B cell (primary cell): ENCODE measurements at regions not wholly inside any gene's neighbourhood (a gene's known extent, or its start where the extent isn't known, plus 50 kb on each side); places are given as distances from the start of the nearest gene placed in this dataset.

Experiments used
- ATAC-seq: fragments of 200-7000 bp; cut with Tn5 transposase; one replicate; pipeline ENCODE4 v1.10.0; 2021; ENCODE audit warnings: low read depth, mild to moderate bottlenecking, moderate number of reproducible peaks, moderate library complexity
- CTCF ChIA-PET: fragments of 350-600 bp; sonication (Branson Sonifier 250); formaldehyde crosslinking; loops from one replicate; lab custom pipeline; 2021; ENCODE audit warnings: antibody characterized with exemption, inconsistent platforms; lab: Charles Lee
- POLR2A ChIA-PET: fragments of 350-600 bp; sonication (Branson Sonifier 250); formaldehyde crosslinking; loops from one replicate; lab custom pipeline; 2021; ENCODE audit warnings: antibody characterized with exemption; lab: Charles Lee
- DNase-seq: peaks from one replicate; pipeline ENCODE4 v3.0.0; 2013
- H2AFZ ChIP-seq: 2 replicates; pipeline ENCODE4 v1.6.1; 2012; ENCODE audit warnings: mild to moderate bottlenecking, low read depth, low read length; ENCODE audit not compliant: insufficient read depth, poor library complexity, severe bottlenecking
- H3K27ac ChIP-seq, 2 donors: 1 replicate in 1 of 2; 2 replicates in 1 of 2; pipeline ENCODE4 v1.5.1; 2012 to 2013; ENCODE audit warnings: low read length in 2 of 2, mild to moderate bottlenecking in 2 of 2, moderate library complexity in 1 of 2
- H3K27me3 ChIP-seq, 4 experiments: fragments of 200-600 bp in 1 of 4; sonication (generic) in 1 of 4; replicated peaks in 1 of 4; 1 replicate in 2 of 4; 2 replicates in 2 of 4; pipeline versions ENCODE4 v1.6.1 to v1.7.0; 2013 to 2016; ENCODE audit warnings: low read length in 3 of 4, mild to moderate bottlenecking in 2 of 4, mixed read lengths in 1 of 4, moderate library complexity in 1 of 4; ENCODE audit not compliant: insufficient read depth in 4 of 4, control insufficient read depth in 3 of 4; ENCODE audit errors: control extremely low read depth in 1 of 4
- H3K36me3 ChIP-seq, 2 experiments: replicated peaks in 1 of 2; 1 replicate in 1 of 2; 2 replicates in 1 of 2; pipeline versions ENCODE4 v1.6.1 to v1.7.1; 2013; ENCODE audit warnings: low read length in 1 of 2; ENCODE audit not compliant: insufficient read depth in 2 of 2, control insufficient read depth in 1 of 2; ENCODE audit errors: control extremely low read depth in 1 of 2, extremely low read depth in 1 of 2
- H3K4me1 ChIP-seq, 2 donors: fragments of 200-600 bp in 1 of 2; sonication (generic) in 1 of 2; 1 replicate in 1 of 2; 2 replicates in 1 of 2; pipeline versions ENCODE4 v1.5.1 to v1.6.1; 2013 to 2017; ENCODE audit warnings: low read length in 2 of 2; ENCODE audit not compliant: control insufficient read depth in 2 of 2, insufficient read depth in 2 of 2
- H3K4me2 ChIP-seq: replicated peaks from 2 replicates; pipeline ENCODE3; 2012; ENCODE audit warnings: mild to moderate bottlenecking, low read depth, low read length; ENCODE audit not compliant: poor library complexity, severe bottlenecking
- H3K4me3 ChIP-seq, 5 experiments: fragments of 200-600 bp in 1 of 5; sonication (generic) in 1 of 5; 1 replicate in 3 of 5; 2 replicates in 2 of 5; pipeline versions ENCODE4 v1.5.1 to v1.7.0; 2011 to 2016; ENCODE audit warnings: low read length in 4 of 5, mild to moderate bottlenecking in 4 of 5, low read depth in 2 of 5, control low read depth in 1 of 5, moderate library complexity in 1 of 5; ENCODE audit not compliant: insufficient read depth in 1 of 5; ENCODE audit errors: control extremely low read depth in 1 of 5, extremely low read depth in 1 of 5
- H3K79me2 ChIP-seq: fragments of 200-600 bp; sonication (generic); one replicate; pipeline ENCODE4 v1.6.0; 2016; ENCODE audit warnings: low read length; ENCODE audit not compliant: control insufficient read depth, insufficient read depth
- H3K9ac ChIP-seq: fragments of 200-600 bp; sonication (generic); 2 replicates; pipeline ENCODE4 v1.6.1; 2017; ENCODE audit warnings: mild to moderate bottlenecking, low read length, moderate library complexity
- H3K9me3 ChIP-seq, 3 donors: one replicate each; pipeline versions ENCODE4 v1.6.1 to v1.7.1; 2013; ENCODE audit warnings: low read length in 2 of 3; ENCODE audit not compliant: control insufficient read depth in 2 of 3, insufficient read depth in 1 of 3; ENCODE audit errors: control extremely low read depth in 1 of 3
- H4K20me1 ChIP-seq: 2 replicates; pipeline ENCODE4 v1.6.0; 2012; ENCODE audit warnings: mild to moderate bottlenecking, low read length; ENCODE audit not compliant: insufficient read depth, control insufficient read depth, poor library complexity, severe bottlenecking
- H3K27ac Mint-ChIP-seq: one replicate; pipeline ENCODE4 v1.8.0; 2021; ENCODE audit warnings: mixed read lengths
- H3K27me3 Mint-ChIP-seq: one replicate; pipeline ENCODE4 v1.8.0; 2021; ENCODE audit warnings: mixed read lengths
- H3K4me1 Mint-ChIP-seq: one replicate; pipeline ENCODE4 v1.8.0; 2021; ENCODE audit warnings: mixed read lengths
- H3K4me3 Mint-ChIP-seq: one replicate; pipeline ENCODE4 v1.8.0; 2021; ENCODE audit warnings: mixed read lengths
- H3K9me3 Mint-ChIP-seq: one replicate; pipeline ENCODE4 v1.8.0; 2022; ENCODE audit warnings: mixed read lengths; ENCODE audit not compliant: insufficient read depth
- EZH2 ChIP-seq: IDR thresholded peaks from 2 replicates; pipeline ENCODE4 v1.6.1; 2012; ENCODE audit warnings: borderline replicate concordance, low read depth, mild to moderate bottlenecking, moderate library complexity, low read length; ENCODE audit not compliant: insufficient read depth, poor library complexity, severe bottlenecking
- WGBS: methylation state at CpG from one replicate; pipeline ENCODE4 v1.1.5; 2013; ENCODE audit warnings: missing lambda C conversion rate; ENCODE audit not compliant: insufficient coverage; 5-methylcytosine and 5-hydroxymethylcytosine counted together
- intact Hi-C: fragments of 100-400 bp; cut with micrococcal nuclease; formaldehyde crosslinking; loops from one replicate; pipeline ENCODE4 v1.10.0; 2022
- TF ChIP-seq, protein P1 (sequence below): fragments of 200-600 bp; IDR thresholded peaks from one replicate; pipeline ENCODE4 v1.8.0; 2022; ENCODE audit warnings: antibody characterized with exemption, mild to moderate bottlenecking

DNA sequence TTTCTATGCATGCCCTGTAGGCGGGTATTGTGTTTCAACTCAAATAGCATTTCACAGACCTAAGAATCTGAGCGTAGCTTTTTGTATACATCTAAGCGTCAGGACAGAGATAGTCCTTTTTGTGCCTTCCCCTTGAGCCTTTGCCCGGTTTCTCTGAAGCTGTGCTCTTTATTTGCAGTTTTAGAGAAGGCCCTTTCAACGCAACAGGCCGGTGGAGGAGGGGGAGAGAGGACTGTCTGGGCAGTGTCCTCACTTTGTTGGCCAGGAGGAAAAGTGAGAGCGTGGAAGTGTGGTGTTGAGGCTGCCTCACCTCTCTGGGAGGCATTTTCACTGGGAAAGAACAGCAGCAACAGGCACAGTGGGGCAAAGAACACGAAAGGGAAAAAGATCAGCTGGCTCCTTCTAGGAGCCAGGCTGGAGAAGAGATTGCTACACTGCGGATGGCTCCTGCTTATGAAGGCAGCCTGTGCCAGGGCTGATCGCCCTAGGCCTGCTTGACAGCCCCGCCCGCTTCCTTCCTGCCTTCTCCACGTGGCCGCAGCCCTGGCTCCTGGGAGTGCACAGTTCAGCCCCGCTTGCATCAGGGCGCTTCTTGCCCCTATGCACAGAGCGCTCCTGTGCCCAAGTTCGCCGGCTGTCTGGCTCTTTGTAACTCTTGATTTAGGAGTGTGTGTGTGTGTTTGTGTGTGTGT is 195.6 kb upstream of the POU3F3 start:
- Mint-ChIP-seq H3K27me3 (peaks cover 32% of the 10 kb centered on the region), H3K9me3 (no peaks in the 10 kb centered on the region), H3K4me1 (peaks cover 3% of the 10 kb centered on the region), H3K4me3 (no peak overlapping the region), H3K27ac (no peak overlapping the region)
- no peaks in the 10 kb centered on the region for H4K20me1 ChIP-seq
- intact Hi-C loops, result no loop called here
- no peak overlapping the region for H3K9ac ChIP-seq
- CTCF ChIA-PET, result no interaction called here
- POLR2A ChIA-PET, result no interaction called here
- H2AFZ ChIP-seq, result no peak overlapping the region
- H3K4me1 ChIP-seq, result no peaks in the 10 kb centered on the region
- peak overlapping the region; percentile 8 for H3K4me2 ChIP-seq
- H3K9me3 ChIP-seq, result no peaks in the 10 kb centered on the region
- no peak for TF ChIP-seq EZH2
- TF ChIP-seq, protein P1, sequence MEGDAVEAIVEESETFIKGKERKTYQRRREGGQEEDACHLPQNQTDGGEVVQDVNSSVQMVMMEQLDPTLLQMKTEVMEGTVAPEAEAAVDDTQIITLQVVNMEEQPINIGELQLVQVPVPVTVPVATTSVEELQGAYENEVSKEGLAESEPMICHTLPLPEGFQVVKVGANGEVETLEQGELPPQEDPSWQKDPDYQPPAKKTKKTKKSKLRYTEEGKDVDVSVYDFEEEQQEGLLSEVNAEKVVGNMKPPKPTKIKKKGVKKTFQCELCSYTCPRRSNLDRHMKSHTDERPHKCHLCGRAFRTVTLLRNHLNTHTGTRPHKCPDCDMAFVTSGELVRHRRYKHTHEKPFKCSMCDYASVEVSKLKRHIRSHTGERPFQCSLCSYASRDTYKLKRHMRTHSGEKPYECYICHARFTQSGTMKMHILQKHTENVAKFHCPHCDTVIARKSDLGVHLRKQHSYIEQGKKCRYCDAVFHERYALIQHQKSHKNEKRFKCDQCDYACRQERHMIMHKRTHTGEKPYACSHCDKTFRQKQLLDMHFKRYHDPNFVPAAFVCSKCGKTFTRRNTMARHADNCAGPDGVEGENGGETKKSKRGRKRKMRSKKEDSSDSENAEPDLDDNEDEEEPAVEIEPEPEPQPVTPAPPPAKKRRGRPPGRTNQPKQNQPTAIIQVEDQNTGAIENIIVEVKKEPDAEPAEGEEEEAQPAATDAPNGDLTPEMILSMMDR, result no peak
- WGBS, result 27% methylated on average over 19 of the region's 19 CpGs
- DNase-seq (no peak), ATAC-seq (no peak)
- no peak overlapping the region for H3K4me3 ChIP-seq
- peaks cover 0 to 9% (median 5%) of the 10 kb centered on the region in 4 experiments for H3K27me3 ChIP-seq
- H3K27ac ChIP-seq, result no peak overlapping the region
- H3K36me3 ChIP-seq, result no peaks in the 10 kb centered on the region
- no peaks in the 10 kb centered on the region for H3K79me2 ChIP-seq

DNA sequence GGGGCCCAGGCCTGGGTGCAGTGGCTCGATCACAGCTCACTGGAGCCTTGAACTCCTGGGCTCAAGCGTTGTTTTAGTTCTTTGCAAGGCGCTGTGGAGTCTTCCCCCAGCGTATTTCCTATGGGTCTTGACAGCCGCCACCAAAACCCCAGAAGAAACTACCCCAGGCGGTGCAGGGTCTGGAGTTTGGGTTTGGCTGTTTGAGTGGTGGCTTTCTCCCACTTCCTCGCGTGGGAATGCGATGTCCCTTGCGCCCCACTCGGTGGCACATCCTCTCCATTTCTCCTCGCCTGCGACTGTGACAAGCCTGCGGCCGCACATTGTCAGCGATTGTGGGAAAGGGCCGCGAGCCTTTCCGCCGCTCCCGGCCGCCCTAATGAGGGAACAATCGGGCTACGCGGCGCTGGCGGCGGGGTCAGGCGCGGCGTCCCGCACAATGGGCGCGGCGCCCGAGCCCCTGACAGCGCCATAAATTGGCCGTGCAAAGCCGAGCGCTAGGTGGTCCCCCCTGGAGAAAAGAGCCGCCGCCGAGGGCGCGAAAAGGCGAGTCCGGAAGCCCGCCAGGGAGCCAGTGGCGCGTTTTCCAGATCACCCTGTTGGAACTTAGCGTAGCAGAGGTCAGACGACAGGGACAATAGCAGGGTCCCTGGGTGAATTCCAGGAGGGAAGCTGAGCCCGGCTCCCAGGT is 194.9 kb upstream of the POU3F3 start:
- H3K27me3 ChIP-seq, result peaks cover 0 to 9% (median 5%) of the 10 kb centered on the region in 4 experiments
- H3K9ac ChIP-seq, result no peak overlapping the region
- H3K4me3 ChIP-seq, result no peak overlapping the region
- H3K4me2 ChIP-seq, result peak overlapping the region; percentile 8
- no peak for ATAC-seq
- H3K27ac Mint-ChIP-seq, result no peak overlapping the region
- no peaks in the 10 kb centered on the region for H3K79me2 ChIP-seq
- no peak overlapping the region for H2AFZ ChIP-seq
- H3K4me1 Mint-ChIP-seq, result peaks cover 3% of the 10 kb centered on the region
- 53% methylated on average over 49 of the region's 53 CpGs for WGBS
- H3K9me3 Mint-ChIP-seq, result no peaks in the 10 kb centered on the region
- no peaks in the 10 kb centered on the region for H4K20me1 ChIP-seq
- no peak overlapping the region for H3K27ac ChIP-seq
- no peaks in the 10 kb centered on the region for H3K9me3 ChIP-seq
- DNase-seq, result no peak
- ChIA-PET POLR2A (no interaction called here), CTCF (no interaction called here)
- peaks cover 29% of the 10 kb centered on the region for H3K27me3 Mint-ChIP-seq
- H3K36me3 ChIP-seq, result no peaks in the 10 kb centered on the region
- no peaks in the 10 kb centered on the region for H3K4me1 ChIP-seq
- no peak for TF ChIP-seq EZH2
- TF ChIP-seq, protein P1, result no peak
- intact Hi-C loops, result no loop called here
- no peak overlapping the region for H3K4me3 Mint-ChIP-seq
